HUDEP-2 (cell line): ENCODE measurements at regions not wholly inside any gene's neighbourhood (a gene's known extent, or its start where the extent isn't known, plus 50 kb on each side); places are given as distances from the start of the nearest gene placed in this dataset.
A peak's percentile ranks its signal among the peaks of the same experiment; 100 is the strongest.

Experiments used
- DNase-seq, 76 experiments: peaks; one replicate each; lab custom pipeline; 2025; ENCODE audit not compliant: unreplicated experiment in 76 of 76; lab: John Stamatoyannopoulos, UW

DNA sequence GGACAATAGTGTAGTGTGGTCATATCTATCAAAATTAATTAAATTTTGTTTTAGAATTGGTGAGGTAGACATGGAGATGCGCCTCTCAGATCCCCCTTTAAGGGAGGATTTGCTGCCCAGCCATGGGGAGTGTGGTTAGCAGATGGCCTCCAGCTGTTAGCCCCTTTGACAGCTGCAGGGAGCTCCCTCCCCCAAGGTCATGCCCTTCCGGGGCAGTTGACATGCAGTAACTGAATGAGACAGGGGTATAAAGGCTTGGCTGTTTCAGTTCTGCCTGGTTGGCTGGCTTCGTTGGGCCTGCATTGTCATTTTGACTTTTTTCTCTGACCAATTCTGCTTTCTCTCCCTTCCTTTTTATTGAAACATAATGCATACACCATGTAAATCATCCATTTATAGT is 291.5 kb upstream of the SRRM4 start:
- DNase-seq, result no peak

DNA sequence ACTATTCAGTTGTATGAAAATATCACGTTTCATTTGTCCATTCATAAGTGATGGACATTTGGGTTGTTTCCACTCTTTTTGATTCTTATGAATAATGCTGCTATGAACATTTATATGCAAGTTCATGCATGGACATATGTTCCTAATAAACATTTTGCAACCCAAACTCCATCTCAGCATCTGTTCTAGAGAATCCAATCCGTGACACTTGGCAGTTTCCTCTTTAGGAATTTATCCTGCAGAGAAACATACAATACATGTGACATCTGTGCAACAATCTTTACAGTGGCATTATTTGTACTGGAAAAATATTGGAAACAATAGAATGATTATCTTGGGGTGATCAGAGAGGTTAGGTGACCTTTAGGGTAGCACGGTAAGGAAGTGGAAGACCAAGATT is 290.8 kb upstream of the SRRM4 start:
- DNase-seq, result no peak

DNA sequence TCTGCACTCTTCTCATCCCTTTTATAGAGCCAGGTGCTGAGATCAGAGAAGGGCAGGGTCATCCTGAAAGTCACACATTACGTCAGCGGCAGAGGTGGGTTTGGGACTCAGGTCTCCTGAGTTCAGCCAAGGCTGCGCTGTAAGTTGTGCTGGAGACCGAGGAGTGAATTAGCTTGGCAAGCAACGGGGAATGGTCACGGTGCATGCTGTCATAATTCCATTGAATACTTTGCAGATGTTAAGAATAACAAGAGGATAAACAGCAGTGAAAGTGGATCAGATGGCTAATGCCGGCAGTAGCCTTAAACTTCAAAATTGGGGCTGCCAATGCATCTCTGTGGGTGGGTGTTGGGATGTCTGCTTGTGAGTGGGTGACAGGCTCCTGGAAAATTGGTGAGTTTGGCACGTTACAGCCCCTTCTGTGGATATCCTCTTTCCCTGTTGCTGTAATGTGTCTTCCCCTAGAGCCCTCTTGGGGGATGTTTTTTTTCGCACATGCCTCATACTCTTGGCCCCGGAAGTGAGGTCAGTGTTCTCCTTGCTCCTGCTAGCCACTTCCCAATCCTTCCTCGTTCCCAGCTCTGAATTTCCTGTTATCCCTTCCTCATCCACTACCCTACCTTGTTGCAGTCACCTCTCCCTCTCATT is 287.1 kb upstream of the SRRM4 start:
- no peak for DNase-seq

DNA sequence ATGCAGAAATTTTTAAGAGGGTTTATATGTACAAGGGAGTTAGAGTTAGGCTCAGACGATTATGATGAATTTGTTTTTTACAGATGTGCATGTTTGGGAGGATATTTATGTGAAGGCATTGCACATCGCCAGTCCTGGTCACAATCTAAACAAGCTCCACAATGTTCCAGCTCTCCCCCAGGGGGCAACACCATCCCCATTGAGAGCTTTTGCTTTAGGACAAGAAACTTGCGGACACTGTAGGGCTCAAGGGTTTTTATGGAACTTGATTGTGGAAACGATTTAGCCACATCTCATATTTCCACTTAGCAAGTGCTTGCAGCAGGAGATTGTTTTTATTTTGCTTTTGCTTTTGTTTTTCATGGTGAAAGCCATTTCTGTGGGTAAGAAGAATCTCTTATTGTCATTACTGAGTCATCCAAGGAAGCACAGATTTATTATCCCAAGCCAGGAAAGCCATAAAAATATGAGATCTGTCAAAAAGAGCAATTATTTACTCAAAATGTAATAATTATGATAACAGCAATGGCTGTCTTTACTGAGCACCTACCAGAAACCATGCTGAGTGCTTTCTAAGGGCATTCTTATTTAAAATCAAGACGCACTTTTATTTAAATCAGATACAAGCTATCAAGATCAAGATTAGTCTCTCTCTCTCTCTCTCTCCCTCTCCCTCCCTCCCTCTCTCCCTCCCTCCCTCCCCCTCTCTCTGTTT is 276.7 kb upstream of the SRRM4 start:
- DNase-seq, result no peak

DNA sequence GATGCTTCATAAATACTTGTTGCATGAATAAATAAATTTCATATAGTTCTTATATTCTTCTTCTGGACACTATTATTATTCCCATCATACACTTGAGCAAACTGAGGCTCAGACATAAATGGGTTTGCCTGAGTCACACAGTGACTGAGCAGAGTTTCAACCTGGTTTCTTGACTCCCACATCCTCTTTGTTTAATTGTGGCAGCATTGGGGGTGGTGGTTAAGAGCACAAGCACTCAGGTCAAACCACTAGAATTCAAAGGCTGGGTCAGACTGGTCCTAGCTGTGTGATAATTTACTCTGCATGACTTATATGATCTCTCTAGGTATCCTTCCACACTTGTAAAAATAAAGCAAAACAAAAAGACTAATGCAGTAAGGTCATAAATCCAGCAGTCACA is 274.9 kb upstream of the SRRM4 start:
- no peak for DNase-seq

DNA sequence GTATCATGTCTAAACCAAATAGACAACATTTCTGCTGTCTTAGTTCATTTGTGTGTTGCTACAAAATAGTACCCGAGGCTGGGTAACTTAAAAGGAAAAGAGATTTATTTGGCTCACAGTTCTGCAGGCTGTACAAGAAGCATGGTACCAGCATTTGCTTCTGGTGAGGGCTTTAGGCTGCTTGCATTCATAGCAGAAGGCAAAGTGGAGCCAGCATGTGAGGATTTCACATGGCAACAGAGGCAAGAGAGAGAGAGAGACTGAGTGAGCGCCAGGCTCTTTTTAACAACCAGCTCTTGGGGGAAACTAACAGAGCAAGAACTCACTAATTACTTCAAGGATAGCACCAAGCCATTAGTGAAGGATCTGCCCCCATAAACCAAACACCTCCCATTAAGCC is 271.4 kb upstream of the SRRM4 start:
- no peak for DNase-seq

DNA sequence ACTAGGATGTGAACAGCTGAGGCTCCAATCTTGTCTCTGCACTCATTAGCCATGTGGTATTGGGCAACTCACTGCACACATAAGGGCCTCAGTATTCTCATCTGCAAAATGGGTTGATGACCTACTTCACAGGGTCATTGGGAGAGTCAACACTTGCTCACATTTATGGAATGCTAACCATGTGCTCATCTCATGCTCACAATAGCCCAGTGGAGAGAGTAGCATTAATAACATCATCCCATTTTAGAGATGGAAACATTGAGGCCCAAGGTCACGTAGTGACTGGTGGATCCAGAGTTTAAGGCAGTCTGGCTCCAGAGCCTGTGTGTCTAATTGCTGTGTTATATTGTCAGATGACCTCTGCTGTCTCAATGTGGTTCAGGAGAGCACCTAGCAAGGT is 270.2 kb upstream of the SRRM4 start:
- no peak for DNase-seq

DNA sequence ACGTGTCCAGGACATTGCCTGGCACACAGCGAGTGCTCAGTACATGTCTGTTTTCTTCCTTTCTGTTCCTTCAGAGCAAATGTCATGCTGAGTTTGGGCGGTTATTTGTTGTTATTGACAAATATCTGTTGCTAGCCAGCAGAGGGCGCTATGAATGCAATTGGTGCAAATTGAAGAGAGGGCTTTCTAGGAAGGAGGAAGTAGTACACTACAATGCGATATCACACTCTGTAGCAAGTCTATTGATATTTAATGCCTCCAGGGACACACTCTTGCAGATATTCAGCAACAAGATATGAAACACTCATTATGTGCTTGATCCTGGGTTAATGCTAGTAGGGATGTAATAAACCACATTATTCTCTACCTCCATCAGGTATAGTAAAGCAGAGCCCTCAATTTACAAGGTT is 267.3 kb upstream of the SRRM4 start:
- DNase-seq, result peak in 53 of 76 experiments; percentile 1 to 67 (median 29)

DNA sequence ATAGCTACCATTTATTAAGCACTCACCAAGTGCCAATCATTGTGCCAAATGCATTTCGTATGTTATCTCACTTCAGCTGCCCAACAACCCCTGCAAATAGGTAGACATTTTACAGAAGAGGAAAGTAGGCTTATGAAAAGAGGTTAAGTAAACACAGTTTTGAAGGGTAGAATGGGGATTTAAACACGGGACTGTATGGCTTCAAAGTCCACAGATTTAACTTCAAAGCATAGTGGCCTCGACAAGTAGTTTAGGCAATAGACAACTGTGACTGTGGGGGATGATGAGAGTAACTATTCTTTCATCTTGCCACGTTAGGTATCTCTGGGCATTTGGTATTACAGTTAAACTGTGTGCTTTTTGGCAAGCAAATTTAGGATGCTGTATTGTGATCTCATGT is 266.8 kb upstream of the SRRM4 start:
- no peak for DNase-seq

DNA sequence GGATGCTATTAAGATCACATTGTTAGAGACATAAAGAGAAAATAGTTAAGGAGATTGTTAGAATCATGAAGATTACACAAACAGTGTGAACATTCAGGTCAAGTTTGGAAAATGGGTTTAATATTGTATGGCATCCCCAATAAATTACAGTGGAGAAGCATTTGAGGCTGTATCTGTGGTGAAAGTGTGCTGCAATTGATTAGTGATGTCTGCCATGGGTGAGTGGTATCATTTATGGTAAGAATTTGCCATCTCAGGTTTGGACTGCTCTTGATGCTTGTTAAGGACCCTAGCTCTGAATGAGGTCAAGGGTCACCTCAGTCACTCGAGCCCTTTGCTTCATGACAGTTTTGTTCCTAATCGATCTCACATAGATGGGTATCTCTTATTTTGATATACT is 265.7 kb upstream of the SRRM4 start:
- DNase-seq, result no peak

DNA sequence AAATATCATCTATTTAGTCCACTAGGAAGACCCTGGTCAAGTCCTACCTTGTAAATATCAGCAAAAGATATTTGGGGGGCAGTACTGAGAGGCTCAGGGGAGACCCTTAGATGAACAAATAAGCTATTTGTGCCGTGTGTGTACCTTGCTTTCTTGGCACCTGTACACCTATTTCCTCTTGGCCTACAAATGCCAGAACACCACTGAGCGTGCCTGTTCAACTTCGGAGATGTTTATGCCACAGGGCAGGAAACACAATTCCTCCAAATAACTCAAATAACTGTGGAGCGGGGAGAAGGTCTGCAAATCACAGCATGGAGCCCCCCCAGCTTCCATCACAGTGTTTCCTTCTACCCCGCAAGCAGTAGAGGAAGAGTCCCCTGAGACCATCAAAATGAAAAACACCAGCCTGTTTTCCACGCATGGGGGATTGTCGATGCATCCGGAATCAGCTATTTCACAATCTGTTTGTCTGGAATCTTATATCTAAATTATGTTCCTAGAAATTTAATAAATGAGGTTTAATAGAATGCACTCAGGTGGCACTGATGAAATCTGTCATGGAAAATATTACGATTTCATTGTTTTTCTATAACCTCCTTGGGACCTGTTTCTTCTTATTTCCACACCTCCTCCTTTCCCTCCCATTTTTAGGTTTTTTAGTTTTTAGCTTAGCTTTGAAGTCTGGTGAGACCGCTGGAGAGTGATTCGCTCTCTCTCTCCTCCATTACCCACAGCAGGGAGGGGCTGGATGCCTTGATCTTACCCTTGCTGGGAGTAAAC is 254.0 kb upstream of the SRRM4 start:
- DNase-seq, result no peak

DNA sequence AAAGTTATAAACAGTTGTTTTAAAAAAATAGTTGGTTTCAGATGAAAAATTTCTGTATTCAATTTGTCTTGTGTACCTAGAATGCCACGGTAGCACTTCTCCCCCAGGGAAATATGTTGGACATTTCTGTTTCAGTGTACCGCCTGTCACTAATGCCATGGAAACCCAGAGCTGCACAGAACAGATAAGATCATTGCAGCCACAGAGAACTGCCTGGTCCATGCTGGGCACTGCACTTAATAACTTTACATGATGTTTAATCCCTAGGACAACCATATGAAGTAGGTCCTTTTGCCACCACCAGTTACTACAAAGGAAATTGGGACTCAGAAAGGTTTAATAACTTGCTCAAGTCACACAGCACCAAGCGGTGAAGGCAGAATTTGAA is 253.4 kb upstream of the SRRM4 start:
- DNase-seq, result no peak

DNA sequence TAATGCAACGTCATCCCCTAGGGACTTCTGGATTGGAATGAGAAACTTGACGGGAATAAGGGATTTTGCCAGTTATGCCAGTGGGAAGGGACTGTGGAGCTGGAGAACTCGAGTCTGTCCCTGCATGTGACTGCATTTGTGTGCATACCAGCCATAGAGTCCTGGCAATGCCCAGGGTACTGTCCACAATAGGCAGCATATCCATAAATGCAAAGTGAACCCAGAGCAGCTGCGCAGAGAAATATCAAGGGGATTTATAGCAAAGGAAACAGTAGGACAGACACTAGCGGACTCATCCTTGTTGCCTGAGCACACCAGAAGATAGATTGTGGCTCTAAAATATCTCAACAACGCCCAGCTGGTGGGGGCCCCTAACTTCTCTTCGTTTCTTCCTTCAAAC is 247.1 kb upstream of the SRRM4 start:
- no peak for DNase-seq

DNA sequence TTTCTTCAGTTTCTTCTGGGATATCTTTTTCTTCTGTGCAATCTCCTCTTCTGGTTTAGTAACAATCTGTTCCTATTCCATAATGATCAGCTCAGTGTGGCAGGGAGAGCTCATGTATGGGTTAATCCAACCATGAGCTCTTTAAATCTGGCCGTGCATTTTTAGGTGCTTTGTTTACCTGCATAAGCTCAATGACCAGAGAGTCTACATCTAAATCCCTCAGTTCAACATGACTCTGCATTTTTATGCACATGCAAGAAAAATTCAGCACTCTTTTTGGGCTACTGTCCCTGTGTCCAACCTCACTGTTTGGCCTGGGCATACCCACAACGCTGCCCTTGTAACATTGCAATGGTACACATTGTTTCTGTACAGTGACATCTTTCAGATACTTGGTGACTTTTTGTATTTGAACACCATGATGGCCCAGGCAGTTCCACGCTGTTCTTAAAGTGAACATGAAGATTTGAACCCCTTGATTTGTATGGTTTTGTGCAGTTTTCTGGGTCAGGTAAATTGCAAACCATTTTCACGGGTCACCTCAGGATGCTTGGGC is 243.3 kb upstream of the SRRM4 start:
- DNase-seq, result no peak

DNA sequence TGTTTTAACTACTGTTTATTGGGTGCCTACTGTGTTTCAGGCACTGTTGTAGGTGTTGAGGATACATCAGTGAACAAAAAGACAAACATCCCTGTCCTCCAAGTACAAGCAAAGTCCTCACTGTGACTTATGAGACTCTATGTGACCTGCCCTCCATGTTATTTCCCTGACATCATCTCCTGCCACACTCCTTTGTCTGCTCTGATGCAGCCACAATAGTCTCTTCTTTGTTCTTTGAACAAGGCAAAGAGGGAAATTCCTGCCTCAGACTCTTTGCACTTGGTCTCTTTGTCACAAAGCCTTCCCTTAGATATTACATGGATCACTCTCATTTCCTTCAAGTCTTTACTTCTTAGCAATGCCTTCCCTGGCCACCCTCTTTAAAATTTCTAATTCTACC is 240.1 kb upstream of the SRRM4 start:
- DNase-seq, result no peak

DNA sequence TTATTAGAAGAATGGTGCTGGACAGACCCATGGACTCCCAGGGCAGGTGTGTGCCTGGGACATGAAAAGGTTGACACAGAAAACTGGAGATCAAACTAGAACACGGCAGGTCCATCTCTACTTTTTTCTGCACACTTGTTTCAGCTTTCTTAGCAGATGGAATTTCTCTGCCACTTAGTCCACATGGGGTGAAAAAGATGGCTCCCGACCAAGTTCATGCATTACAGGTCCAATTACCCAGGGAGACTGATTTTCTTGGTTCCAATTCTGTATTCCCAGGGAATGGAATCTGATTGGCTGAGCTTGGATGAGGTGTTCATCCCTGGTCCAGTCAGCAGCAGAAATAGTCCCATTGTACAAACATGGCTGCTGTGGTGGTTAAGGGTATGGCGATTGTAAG is 238.9 kb upstream of the SRRM4 start:
- no peak for DNase-seq

DNA sequence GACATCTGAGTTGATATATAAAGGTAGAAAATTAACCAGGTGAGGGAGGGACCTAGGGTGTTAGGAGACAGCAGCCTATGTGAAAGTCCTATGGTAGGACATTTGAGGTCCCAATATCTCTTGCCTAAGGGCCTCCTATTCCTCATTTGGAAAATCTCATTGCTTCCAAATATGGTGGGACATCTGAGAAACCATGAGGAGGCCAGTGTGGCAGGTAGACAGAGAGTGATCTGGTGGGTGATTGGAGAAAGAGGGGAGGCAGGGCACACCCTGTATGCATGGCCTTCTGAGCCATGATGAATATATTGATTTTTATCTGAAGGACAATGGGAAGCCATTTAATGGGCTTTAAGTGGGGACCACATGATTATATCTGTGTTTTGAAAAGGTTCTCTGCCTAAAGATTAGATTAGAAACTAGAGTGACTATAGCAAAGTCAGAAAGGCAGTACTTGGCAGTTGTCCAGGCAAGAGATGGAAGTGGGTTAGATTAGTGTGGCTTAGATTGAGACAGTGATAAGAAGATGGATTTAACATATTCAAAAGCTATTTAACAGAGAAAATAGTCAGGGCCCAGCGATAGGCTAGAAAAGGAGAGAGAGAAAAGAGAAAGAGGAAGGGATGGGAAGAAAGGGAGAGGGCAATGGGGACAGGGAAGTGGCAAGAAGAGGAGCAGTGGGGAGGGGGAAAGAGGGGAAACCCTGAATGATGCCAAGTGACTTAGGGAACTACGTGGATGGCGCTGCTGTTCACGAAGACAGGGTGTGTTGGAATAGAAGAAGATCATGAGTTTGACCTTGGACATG is 237.2 kb upstream of the SRRM4 start:
- DNase-seq, result no peak

DNA sequence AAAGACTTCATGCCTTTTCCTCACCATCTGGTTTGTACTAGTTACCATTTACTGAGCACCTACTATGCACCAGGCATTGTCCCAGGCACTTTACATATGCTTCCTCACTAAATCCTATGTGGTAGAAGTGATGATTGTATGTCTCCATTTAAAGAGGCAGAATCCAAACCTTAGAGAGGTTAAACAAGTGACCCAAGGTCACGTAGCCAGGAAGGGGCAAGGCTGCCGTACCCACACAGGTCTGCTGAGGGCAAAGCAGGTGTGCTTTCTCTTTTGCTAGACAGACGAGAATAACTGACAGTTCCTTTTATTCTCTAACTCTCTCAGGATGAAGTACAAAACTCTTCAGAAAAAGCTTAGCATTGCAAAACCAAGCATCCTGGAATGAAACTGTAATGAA is 235.2 kb upstream of the SRRM4 start:
- DNase-seq, result no peak

DNA sequence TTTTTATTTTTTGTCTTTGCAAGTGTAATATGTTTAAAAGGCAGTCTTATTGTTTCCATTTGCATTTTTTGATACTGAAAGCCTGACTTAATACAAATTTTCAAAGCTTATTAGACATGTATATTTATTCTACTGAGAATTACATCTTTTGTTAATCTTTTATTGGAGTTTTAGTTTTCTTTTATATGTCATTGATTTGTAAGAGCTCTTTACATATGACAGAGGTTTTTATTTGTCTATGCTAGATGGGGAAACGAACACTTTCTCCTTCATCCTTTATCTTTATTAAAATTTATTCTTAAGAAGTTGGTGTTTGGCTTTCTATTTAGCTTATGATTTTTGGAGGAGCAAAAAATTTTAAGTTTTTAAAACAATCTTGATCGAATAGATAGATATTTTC is 234.4 kb upstream of the SRRM4 start:
- DNase-seq, result no peak

DNA sequence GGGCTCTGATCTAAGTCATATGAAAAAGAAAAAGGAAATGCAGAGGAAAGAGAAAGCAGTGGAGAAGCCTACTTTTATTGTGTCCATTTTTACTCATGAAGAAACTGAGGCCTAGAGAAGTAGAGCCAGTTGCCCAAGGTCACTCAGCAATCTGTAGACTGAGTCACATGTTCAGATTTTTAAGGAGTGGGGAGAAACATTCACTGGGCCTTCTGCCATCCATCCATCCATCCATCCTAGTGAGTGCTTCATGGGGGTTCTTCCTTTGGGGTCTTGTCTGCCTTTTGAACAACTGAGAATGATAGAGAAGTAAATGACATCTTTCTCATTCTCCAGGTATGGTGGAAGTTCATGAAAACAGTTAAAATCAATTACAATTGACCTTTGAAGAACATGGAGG is 233.6 kb upstream of the SRRM4 start:
- no peak for DNase-seq
